ENCODE measurements at regions not wholly inside any gene's neighbourhood (a gene's known extent, or its start where the extent isn't known, plus 50 kb on each side); places are given as distances from the start of the nearest gene placed in this dataset.

DNA sequence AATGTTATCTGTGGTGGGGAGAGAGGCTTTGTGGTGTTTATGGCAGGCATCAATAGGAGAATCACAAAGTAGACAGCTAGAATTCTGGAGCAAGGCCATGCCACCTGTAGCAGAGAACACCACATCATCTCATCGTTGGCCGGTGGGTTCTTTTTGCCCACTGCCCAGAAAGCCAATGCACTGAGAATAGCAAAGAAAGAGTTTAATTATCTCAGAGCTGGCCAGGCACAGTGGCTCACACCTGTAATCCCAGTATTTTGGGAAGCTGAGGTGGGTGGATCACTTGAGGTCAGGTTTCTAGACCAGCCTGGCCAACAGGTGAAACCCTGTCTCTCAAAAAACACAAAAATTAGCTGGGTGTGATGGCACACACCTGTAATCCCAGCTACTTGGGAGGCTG lies 99.2 kb upstream of the COG2 start:
- no peak overlapping the region for H3K27ac Mint-ChIP-seq (ENCODE audit: low read depth, unreplicated experiment)
- no TSS peak for BruUV-seq (replicated peaks)
- H3K27me3 Mint-ChIP-seq (ENCODE audit: insufficient read depth, unreplicated experiment), result no peaks in the 10 kb centered on the region
- no peak overlapping the region for H3K4me3 Mint-ChIP-seq (ENCODE audit: unreplicated experiment)
- ChIA-PET CTCF (interaction anchor here (0.5 kb wide), 1 partner anchor 11 kb away, joined by 3 read pairs; no protein-coding TSS in a partner anchor), POLR2A (no interaction called here)
- no peaks in the 10 kb centered on the region for H3K9me3 Mint-ChIP-seq (ENCODE audit: unreplicated experiment)
- DNase-seq (ENCODE audit: unreplicated experiment), result no peak
- peaks cover 24% of the 10 kb centered on the region for H3K4me1 Mint-ChIP-seq (ENCODE audit: insufficient read depth, unreplicated experiment)
- TF ChIP-seq, protein P1, sequence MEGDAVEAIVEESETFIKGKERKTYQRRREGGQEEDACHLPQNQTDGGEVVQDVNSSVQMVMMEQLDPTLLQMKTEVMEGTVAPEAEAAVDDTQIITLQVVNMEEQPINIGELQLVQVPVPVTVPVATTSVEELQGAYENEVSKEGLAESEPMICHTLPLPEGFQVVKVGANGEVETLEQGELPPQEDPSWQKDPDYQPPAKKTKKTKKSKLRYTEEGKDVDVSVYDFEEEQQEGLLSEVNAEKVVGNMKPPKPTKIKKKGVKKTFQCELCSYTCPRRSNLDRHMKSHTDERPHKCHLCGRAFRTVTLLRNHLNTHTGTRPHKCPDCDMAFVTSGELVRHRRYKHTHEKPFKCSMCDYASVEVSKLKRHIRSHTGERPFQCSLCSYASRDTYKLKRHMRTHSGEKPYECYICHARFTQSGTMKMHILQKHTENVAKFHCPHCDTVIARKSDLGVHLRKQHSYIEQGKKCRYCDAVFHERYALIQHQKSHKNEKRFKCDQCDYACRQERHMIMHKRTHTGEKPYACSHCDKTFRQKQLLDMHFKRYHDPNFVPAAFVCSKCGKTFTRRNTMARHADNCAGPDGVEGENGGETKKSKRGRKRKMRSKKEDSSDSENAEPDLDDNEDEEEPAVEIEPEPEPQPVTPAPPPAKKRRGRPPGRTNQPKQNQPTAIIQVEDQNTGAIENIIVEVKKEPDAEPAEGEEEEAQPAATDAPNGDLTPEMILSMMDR (IDR thresholded peaks at IDR 0.05; ENCODE audit: unreplicated experiment), result no peak
- H3K36me3 Mint-ChIP-seq (ENCODE audit: insufficient read depth, unreplicated experiment), result peaks cover 8% of the 10 kb centered on the region
- intact Hi-C loops (cut with micrococcal nuclease), result no loop called here

DNA sequence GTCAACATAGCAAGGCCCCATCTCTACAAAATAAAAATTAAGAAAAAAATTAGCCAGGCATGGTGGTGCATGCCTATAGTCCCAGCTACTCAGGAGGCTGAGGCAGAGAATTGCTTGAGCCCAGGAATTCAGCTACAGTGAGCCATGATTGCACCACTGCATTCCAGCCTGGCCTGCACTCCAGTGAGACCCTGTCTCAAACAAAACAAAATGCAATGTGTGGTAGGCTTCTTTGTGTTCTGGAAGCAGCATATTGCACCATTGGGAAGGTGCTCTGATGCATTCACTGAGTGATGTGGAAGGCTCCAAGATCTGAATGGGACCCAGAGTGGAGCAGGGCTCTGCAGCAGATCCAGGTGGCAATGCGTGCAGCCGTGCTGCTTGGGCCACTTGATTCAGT lies 99.6 kb upstream of the COG2 start:
- Mint-ChIP-seq H3K27me3 (ENCODE audit: insufficient read depth, unreplicated experiment) (no peaks in the 10 kb centered on the region), H3K9me3 (ENCODE audit: unreplicated experiment) (no peaks in the 10 kb centered on the region), H3K4me1 (ENCODE audit: insufficient read depth, unreplicated experiment) (peaks cover 24% of the 10 kb centered on the region), H3K36me3 (ENCODE audit: insufficient read depth, unreplicated experiment) (peaks cover 8% of the 10 kb centered on the region), H3K27ac (ENCODE audit: low read depth, unreplicated experiment) (no peak overlapping the region), H3K4me3 (ENCODE audit: unreplicated experiment) (no peak overlapping the region)
- DNase-seq (ENCODE audit: unreplicated experiment), result no peak
- intact Hi-C loops (cut with micrococcal nuclease), result no loop called here
- ChIA-PET CTCF (no interaction called here), POLR2A (no interaction called here)
- BruUV-seq (replicated peaks), result no TSS peak
- TF ChIP-seq, protein P1 (IDR thresholded peaks at IDR 0.05; ENCODE audit: unreplicated experiment), result no peak

DNA sequence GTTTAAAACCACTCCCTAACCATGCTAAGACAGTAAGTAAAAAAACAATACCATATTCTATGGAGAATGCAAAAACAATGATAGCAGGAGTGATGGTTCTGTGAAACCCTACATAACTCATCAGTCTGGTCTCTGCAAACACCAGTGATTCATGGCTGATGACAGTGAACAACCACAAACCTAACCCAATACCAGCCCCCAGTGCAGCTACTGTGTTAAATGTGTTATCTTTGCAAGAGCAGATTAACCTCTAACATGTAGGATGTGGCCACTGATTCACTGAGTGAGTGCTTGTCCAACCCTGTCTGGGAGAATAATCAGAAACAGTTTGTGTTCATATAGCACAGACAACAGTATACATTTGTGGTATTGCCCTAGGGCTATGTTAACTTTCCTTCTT lies 100.2 kb upstream of the COG2 start:
- ChIA-PET POLR2A (no interaction called here), CTCF (no interaction called here)
- no peak overlapping the region for H3K27ac Mint-ChIP-seq (ENCODE audit: low read depth, unreplicated experiment)
- DNase-seq (ENCODE audit: unreplicated experiment), result peak; percentile 66
- no peaks in the 10 kb centered on the region for H3K27me3 Mint-ChIP-seq (ENCODE audit: insufficient read depth, unreplicated experiment)
- H3K4me3 Mint-ChIP-seq (ENCODE audit: unreplicated experiment), result no peak overlapping the region
- H3K36me3 Mint-ChIP-seq (ENCODE audit: insufficient read depth, unreplicated experiment), result peaks cover 8% of the 10 kb centered on the region
- no TSS peak for BruUV-seq (replicated peaks)
- H3K9me3 Mint-ChIP-seq (ENCODE audit: unreplicated experiment), result no peaks in the 10 kb centered on the region
- TF ChIP-seq, protein P1 (IDR thresholded peaks at IDR 0.05; ENCODE audit: unreplicated experiment), result no peak
- peaks cover 24% of the 10 kb centered on the region for H3K4me1 Mint-ChIP-seq (ENCODE audit: insufficient read depth, unreplicated experiment)
- intact Hi-C loops (cut with micrococcal nuclease), result no loop called here

DNA sequence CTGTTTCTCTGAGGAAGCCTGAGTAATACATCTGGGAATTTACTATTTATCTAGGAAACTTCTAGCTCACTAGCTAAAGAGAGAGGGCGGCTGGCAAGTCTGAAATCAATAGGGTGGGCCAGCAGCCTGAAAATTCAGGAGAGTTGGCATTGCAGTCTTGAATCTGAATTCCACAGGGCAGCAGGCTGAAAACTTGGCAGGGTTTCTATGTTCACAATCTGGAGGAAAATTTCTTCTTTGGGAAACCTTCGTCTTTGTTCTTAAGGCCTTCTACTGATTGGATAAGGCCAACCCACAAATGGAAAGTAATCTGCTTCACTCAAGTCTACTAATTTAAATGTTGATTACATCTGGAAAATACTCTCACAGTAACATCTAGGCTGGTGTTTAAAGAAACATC lies 101.0 kb upstream of the COG2 start:
- H3K4me1 Mint-ChIP-seq (ENCODE audit: insufficient read depth, unreplicated experiment), result peaks cover 24% of the 10 kb centered on the region
- intact Hi-C loops (cut with micrococcal nuclease), result no loop called here
- no peak overlapping the region for H3K4me3 Mint-ChIP-seq (ENCODE audit: unreplicated experiment)
- TF ChIP-seq, protein P1 (IDR thresholded peaks at IDR 0.05; ENCODE audit: unreplicated experiment), result no peak
- DNase-seq (ENCODE audit: unreplicated experiment), result no peak
- H3K36me3 Mint-ChIP-seq (ENCODE audit: insufficient read depth, unreplicated experiment), result peaks cover 8% of the 10 kb centered on the region
- no TSS peak for BruUV-seq (replicated peaks)
- ChIA-PET CTCF (no interaction called here), POLR2A (no interaction called here)
- H3K27ac Mint-ChIP-seq (ENCODE audit: low read depth, unreplicated experiment), result no peak overlapping the region
- no peaks in the 10 kb centered on the region for H3K9me3 Mint-ChIP-seq (ENCODE audit: unreplicated experiment)
- no peaks in the 10 kb centered on the region for H3K27me3 Mint-ChIP-seq (ENCODE audit: insufficient read depth, unreplicated experiment)

Measured in MCF 10A (cell line).